ENCODE measurements at regions not wholly inside any gene's neighbourhood (a gene's known extent, or its start where the extent isn't known, plus 50 kb on each side); places are given as distances from the start of the nearest gene placed in this dataset.

GRCh38 chr9:134230092-134230941 lies 66.0 kb upstream of the RNU6ATAC start (continued):
- TF ChIP-seq ASH2L (IDR thresholded peaks at IDR 0.05; ENCODE audit: low read length), result no peak
- TF ChIP-seq SP1 (IDR thresholded peaks at IDR 0.05; ENCODE audit: low read depth, low read length), result no peak
- no peak for TF ChIP-seq TBP (IDR thresholded peaks at IDR 0.05; ENCODE audit: low read depth, low read length)
- TF ChIP-seq SP4 (IDR thresholded peaks at IDR 0.05; ENCODE audit: low read length), result no peak
- TF ChIP-seq FOSL1 (IDR thresholded peaks at IDR 0.05; ENCODE audit: insufficient read depth, low read depth, low read length), result no peak
- TF ChIP-seq SP2 (IDR thresholded peaks at IDR 0.05; ENCODE audit: low read length), result no peak
- TF ChIP-seq NANOG (IDR thresholded peaks at IDR 0.05; ENCODE audit: insufficient read depth, low read depth, low read length, poor library complexity, severe bottlenecking), result no peak
- no peak for TF ChIP-seq MAFK (IDR thresholded peaks at IDR 0.05; ENCODE audit: low read depth, low read length)
